Neural progenitor cell (in vitro differentiated cells): ENCODE measurements at regions not wholly inside any gene's neighbourhood (a gene's known extent, or its start where the extent isn't known, plus 50 kb on each side); places are given as distances from the start of the nearest gene placed in this dataset.

ENCODE experiments used
- CTCF ChIP-seq: fragments of 200-600 bp; sonication (generic); IDR thresholded peaks from 2 replicates; pipeline ENCODE4 v1.5.1; 2017; ENCODE audit warnings: antibody characterized with exemption, mild to moderate bottlenecking
- EZH2 ChIP-seq: fragments of 200-600 bp; sonication (generic); IDR thresholded peaks from 2 replicates; pipeline ENCODE4 v1.6.1; 2017; ENCODE audit warnings: antibody characterized with exemption, mild to moderate bottlenecking, moderate library complexity
- EZH2phosphoT487 ChIP-seq: fragments of 200-600 bp; sonication (generic); IDR thresholded peaks from 2 replicates; pipeline ENCODE4 v1.6.1; 2017; ENCODE audit warnings: antibody characterized with exemption

GRCh38 chr5:166957782-166958181 is 1333.7 kb upstream of the WWC1 start:
- TF ChIP-seq CTCF (no peak), EZH2phosphoT487 (no peak), EZH2 (no peak)
